Activated naive CD4-positive, alpha-beta T cell treated with Interleukin-2 at 50 U/mL for 16 hours (primary cell): ENCODE measurements at regions not wholly inside any gene's neighbourhood (a gene's known extent, or its start where the extent isn't known, plus 50 kb on each side); places are given as distances from the start of the nearest gene placed in this dataset.
A peak's percentile ranks its signal among the peaks of the same experiment; 100 is the strongest.

Experiments used
- DNase-seq: peaks from one replicate; pipeline ENCODE4 v3.0.0-alpha.2; 2020

- no peak for DNase-seq
These were observed 136.1 kb upstream of the IRF2BP2 start for GRCh38 chr1:234745844-234746797.

GRCh38 chr1:234745276-234745675 is 135.3 kb upstream of the IRF2BP2 start:
- DNase-seq = no peak

- no peak for DNase-seq
These were observed 134.0 kb upstream of the IRF2BP2 start for GRCh38 chr1:234743791-234744611.

- no peak for DNase-seq
These were observed 132.6 kb upstream of the IRF2BP2 start for GRCh38 chr1:234742622-234743021.

GRCh38 chr1:234737967-234738314 is 128.0 kb upstream of the IRF2BP2 start:
- DNase-seq = no peak

- no peak for DNase-seq
These were observed 125.9 kb upstream of the IRF2BP2 start for GRCh38 chr1:234735916-234736315.

GRCh38 chr1:234735476-234735875 is 125.5 kb upstream of the IRF2BP2 start:
- no peak for DNase-seq

GRCh38 chr1:234734869-234735268 is 124.9 kb upstream of the IRF2BP2 start:
- DNase-seq = no peak

- DNase-seq = no peak
These were observed 124.4 kb upstream of the IRF2BP2 start for GRCh38 chr1:234734412-234734835.

GRCh38 chr1:234733427-234733826 is 123.4 kb upstream of the IRF2BP2 start:
- DNase-seq = no peak

GRCh38 chr1:234732671-234733390 is 122.9 kb upstream of the IRF2BP2 start:
- DNase-seq = no peak

- DNase-seq = no peak
These were observed 122.3 kb upstream of the IRF2BP2 start for GRCh38 chr1:234732260-234732659.

GRCh38 chr1:234731569-234732085 is 121.6 kb upstream of the IRF2BP2 start:
- peak; percentile 29 for DNase-seq

GRCh38 chr1:234730770-234731568 is 121.0 kb upstream of the IRF2BP2 start:
- DNase-seq = peak; percentile 63

- no peak for DNase-seq
These were observed 120.4 kb upstream of the IRF2BP2 start for GRCh38 chr1:234730475-234730769.

- DNase-seq = no peak
These were observed 119.8 kb upstream of the IRF2BP2 start for GRCh38 chr1:234729561-234730474.

- no peak for DNase-seq
These were observed 118.8 kb upstream of the IRF2BP2 start for GRCh38 chr1:234728740-234729139.

- DNase-seq = no peak
These were observed 117.3 kb upstream of the IRF2BP2 start for GRCh38 chr1:234727018-234727940.

- no peak for DNase-seq
These were observed 116.5 kb upstream of the IRF2BP2 start for GRCh38 chr1:234726359-234726943.
